H1 (cell line): ENCODE measurements at regions not wholly inside any gene's neighbourhood (a gene's known extent, or its start where the extent isn't known, plus 50 kb on each side); places are given as distances from the start of the nearest gene placed in this dataset.

Experiments used
- CTCF ChIA-PET: fragments of 300-600 bp; sonication (Branson Sonifier 250); formaldehyde crosslinking; loops from one replicate; lab custom pipeline; 2021; ENCODE audit not compliant: partially characterized antibody; lab: Charles Lee
- POLR2A ChIA-PET: fragments of 300-600 bp; sonication (Branson Sonifier 250); formaldehyde crosslinking; loops from one replicate; lab custom pipeline; 2021; ENCODE audit warnings: inconsistent platforms; ENCODE audit not compliant: partially characterized antibody; lab: Charles Lee
- DNase-seq, 2 experiments: peaks; one replicate each; pipeline versions ENCODE4 v3.0.0 to v3.0.0-alpha.2; 2010 to 2022; ENCODE audit warnings: low spot score in 2 of 2, low read depth in 1 of 2, mixed read lengths in 1 of 2
- FAIRE-seq: peaks from 2 replicates; lab custom pipeline; 2011; peaks lifted over from hg19 to GRCh38; lab: Jason Lieb, UNC
- H2AFZ ChIP-seq: 2 replicates; pipeline ENCODE4 v1.8.1; 2012; ENCODE audit warnings: low read length, inconsistent platforms
- H2AK5ac ChIP-seq: 2 replicates; pipeline ENCODE4 v1.6.1; 2013; ENCODE audit warnings: low read depth, low read length
- H2BK120ac ChIP-seq: replicated peaks from 2 replicates; pipeline ENCODE3; 2013; ENCODE audit warnings: low read depth, low read length, inconsistent platforms
- H2BK12ac ChIP-seq: 2 replicates; pipeline ENCODE4 v1.6.1; 2013; ENCODE audit warnings: low read depth, low read length
- H2BK15ac ChIP-seq: 2 replicates; pipeline ENCODE4 v1.6.1; 2013; ENCODE audit warnings: low read length
- H2BK20ac ChIP-seq: 2 replicates; pipeline ENCODE4 v1.6.1; 2013; ENCODE audit warnings: low read length
- H2BK5ac ChIP-seq: 2 replicates; pipeline ENCODE4 v1.6.1; 2013; ENCODE audit warnings: low read depth, low read length
- H3K14ac ChIP-seq: 2 replicates; pipeline ENCODE4 v1.6.1; 2013; ENCODE audit warnings: inconsistent platforms; ENCODE audit not compliant: insufficient read length
- H3K18ac ChIP-seq: 2 replicates; pipeline ENCODE4 v1.6.1; 2013; ENCODE audit warnings: low read length; ENCODE audit errors: extremely low read depth
- H3K23ac ChIP-seq: 2 replicates; pipeline ENCODE4 v1.6.1; 2013; ENCODE audit warnings: inconsistent platforms; ENCODE audit not compliant: insufficient read length
- H3K23me2 ChIP-seq: 2 replicates; pipeline ENCODE4 v1.6.1; 2013; ENCODE audit warnings: low read depth, low read length
- H3K27ac ChIP-seq: 2 replicates; pipeline ENCODE4 v1.6.1; 2011; ENCODE audit warnings: low read depth, low read length, inconsistent platforms
- H3K27me3 ChIP-seq, 4 experiments: replicated peaks in 1 of 4; 1 replicate in 1 of 4; 2 replicates in 3 of 4; pipeline versions ENCODE4 v1.6.1 to v1.8.1; 2011 to 2013; ENCODE audit warnings: low read length in 3 of 4, mild to moderate bottlenecking in 3 of 4, inconsistent platforms in 2 of 4, mixed read lengths in 2 of 4, moderate library complexity in 1 of 4; ENCODE audit not compliant: control insufficient read depth in 3 of 4, insufficient read depth in 3 of 4; ENCODE audit errors: extremely low read depth in 1 of 4
- H3K36me3 ChIP-seq, 4 experiments: 2 replicates each; pipeline versions ENCODE4 v1.6.1 to v1.8.1; 2011 to 2013; ENCODE audit warnings: mild to moderate bottlenecking in 4 of 4, low read length in 3 of 4, moderate library complexity in 2 of 4, control low read depth in 1 of 4, inconsistent platforms in 1 of 4; ENCODE audit not compliant: insufficient read depth in 4 of 4, control insufficient read depth in 2 of 4
- H3K4ac ChIP-seq: replicated peaks from 2 replicates; pipeline ENCODE3; 2013; ENCODE audit warnings: low read length, low read depth, mixed read lengths, inconsistent platforms; ENCODE audit not compliant: insufficient read length
- H3K4me1 ChIP-seq, 4 experiments: replicated peaks in 1 of 4; 1 replicate in 1 of 4; 2 replicates in 3 of 4; pipeline versions ENCODE4 v1.6.1 to v1.8.1; 2011 to 2013; ENCODE audit warnings: low read length in 3 of 4, inconsistent platforms in 2 of 4, mixed read lengths in 1 of 4; ENCODE audit not compliant: insufficient read depth in 4 of 4, control insufficient read depth in 3 of 4
- H3K4me2 ChIP-seq, 2 experiments: 2 replicates each; pipeline versions ENCODE4 v1.6.1 to v1.8.1; 2011 to 2013; ENCODE audit warnings: low read depth in 2 of 2, low read length in 2 of 2, control low read depth in 1 of 2, inconsistent platforms in 1 of 2, mild to moderate bottlenecking in 1 of 2; ENCODE audit not compliant: insufficient read depth in 1 of 2
- H3K4me3 ChIP-seq, 4 experiments: fragments of 200-600, 300-600 bp in 1 of 4; sonication (generic), shearing (Covaris generic), sonication (Bioruptor Twin) in 1 of 4; 2 replicates each; pipeline versions ENCODE4 v1.5.1 to v1.8.1; 2011 to 2016; ENCODE audit warnings: low read length in 4 of 4, low read depth in 3 of 4, control low read depth in 2 of 4, inconsistent platforms in 2 of 4, mild to moderate bottlenecking in 2 of 4, mixed read lengths in 1 of 4, moderate library complexity in 1 of 4; ENCODE audit not compliant: insufficient read depth in 2 of 4; ENCODE audit errors: extremely low read depth in 1 of 4
- H3K56ac ChIP-seq: replicated peaks from 2 replicates; pipeline ENCODE3; 2013; ENCODE audit warnings: low read depth, mild to moderate bottlenecking, mixed read lengths, low read length, inconsistent platforms; ENCODE audit not compliant: insufficient read length
- H3K79me1 ChIP-seq: 2 replicates; pipeline ENCODE4 v1.6.1; 2013; ENCODE audit warnings: low read depth, low read length, control low read depth
- H3K79me2 ChIP-seq, 2 experiments: 2 replicates each; pipeline versions ENCODE4 v1.6.1 to v1.8.1; 2012 to 2013; ENCODE audit warnings: low read length in 2 of 2, mild to moderate bottlenecking in 2 of 2, inconsistent platforms in 1 of 2; ENCODE audit not compliant: insufficient read depth in 2 of 2, control insufficient read depth in 1 of 2
- H3K9ac ChIP-seq, 4 experiments: replicated peaks in 1 of 4; 1 replicate in 1 of 4; 2 replicates in 3 of 4; pipeline versions ENCODE4 v1.6.1 to v1.8.1; 2011 to 2013; ENCODE audit warnings: low read depth in 3 of 4, low read length in 3 of 4, control low read depth in 2 of 4, mild to moderate bottlenecking in 2 of 4, moderate library complexity in 2 of 4, inconsistent platforms in 1 of 4; ENCODE audit errors: extremely low read depth in 1 of 4
- H3K9me3 ChIP-seq, 2 experiments: 2 replicates each; pipeline versions ENCODE4 v1.6.1 to v1.8.1; 2012 to 2013; ENCODE audit warnings: mild to moderate bottlenecking in 2 of 2, moderate library complexity in 2 of 2, control low read depth in 1 of 2, inconsistent platforms in 1 of 2, low read depth in 1 of 2, low read length in 1 of 2, mixed read lengths in 1 of 2; ENCODE audit not compliant: insufficient read depth in 2 of 2
- H4K20me1 ChIP-seq, 2 experiments: replicated peaks in 1 of 2; 2 replicates each; pipeline versions ENCODE3 to v1.8.1; 2011 to 2013; ENCODE audit warnings: inconsistent platforms in 2 of 2, low read length in 2 of 2, mild to moderate bottlenecking in 1 of 2; ENCODE audit not compliant: insufficient read depth in 2 of 2, control insufficient read depth in 1 of 2
- H4K5ac ChIP-seq: 2 replicates; pipeline ENCODE4 v1.6.1; 2013; ENCODE audit warnings: low read length, low read depth, mixed read lengths, inconsistent platforms; ENCODE audit not compliant: insufficient read length
- H4K8ac ChIP-seq: 2 replicates; pipeline ENCODE4 v1.8.0; 2013; ENCODE audit warnings: mild to moderate bottlenecking, moderate library complexity, low read length, inconsistent platforms; ENCODE audit not compliant: insufficient read depth; ENCODE audit errors: extremely low read depth
- H4K91ac ChIP-seq: replicated peaks from 2 replicates; pipeline ENCODE3; 2013; ENCODE audit warnings: low read length, mixed read lengths, inconsistent platforms; ENCODE audit not compliant: insufficient read length
- CBX5 ChIP-seq: fragments of 300-800, 300-1000 bp; sonication (generic); IDR thresholded peaks from 2 replicates; pipeline ENCODE4 v1.7.1; 2016; ENCODE audit warnings: antibody characterized with exemption, low read length, low read depth
- CBX8 ChIP-seq: fragments of 300-800, 300-1000 bp; sonication (generic); IDR thresholded peaks from 2 replicates; pipeline ENCODE4 v1.7.1; 2016; ENCODE audit warnings: low read depth, low read length, borderline replicate concordance
- CHD1 ChIP-seq: IDR thresholded peaks from 2 replicates; pipeline ENCODE4 v1.6.1; 2012; ENCODE audit warnings: low read depth, low read length, improper control_type of control experiment
- GABPA ChIP-seq: IDR thresholded peaks from 2 replicates; pipeline ENCODE4 v1.6.1; 2011; ENCODE audit warnings: mild to moderate bottlenecking, low read length, moderate library complexity, borderline replicate concordance; ENCODE audit not compliant: insufficient read depth
- JUND ChIP-seq: IDR thresholded peaks from 2 replicates; pipeline ENCODE4 v1.6.1; 2011; ENCODE audit warnings: mild to moderate bottlenecking, improper control_type of control experiment, low read length
- KDM4A ChIP-seq: IDR thresholded peaks from one replicate; pipeline ENCODE4 v1.7.1; 2012; ENCODE audit warnings: low read depth, mild to moderate bottlenecking, moderate library complexity, low read length, inconsistent platforms; ENCODE audit not compliant: severe bottlenecking
- KDM5A ChIP-seq: fragments of 200-600 bp; IDR thresholded peaks from 2 replicates; pipeline ENCODE4 v1.7.1; 2012; ENCODE audit warnings: mild to moderate bottlenecking, low read length, inconsistent platforms, mixed read lengths
- POLR2AphosphoS5 ChIP-seq: IDR thresholded peaks from 2 replicates; pipeline ENCODE4 v1.6.1; 2011; ENCODE audit warnings: low read depth, low read length
- RBBP5 ChIP-seq: IDR thresholded peaks from 2 replicates; pipeline ENCODE4 v1.7.1; 2012; ENCODE audit warnings: low read depth, mild to moderate bottlenecking, inconsistent platforms, low read length, moderate library complexity, borderline replicate concordance
- SIN3A ChIP-seq, 2 experiments: IDR thresholded peaks in 1 of 2; conservative IDR thresholded peaks in 1 of 2; 2 replicates each; pipeline ENCODE4 v1.6.1; 2011 to 2012; ENCODE audit warnings: low read length in 2 of 2, improper control_type of control experiment in 1 of 2, low read depth in 1 of 2, mild to moderate bottlenecking in 1 of 2
- SP2 ChIP-seq: IDR thresholded peaks from 2 replicates; pipeline ENCODE4 v1.6.1; 2012; ENCODE audit warnings: mild to moderate bottlenecking, low read length, inconsistent platforms
- TBP ChIP-seq: IDR thresholded peaks from 2 replicates; pipeline ENCODE4 v1.6.1; 2011; ENCODE audit warnings: low read depth, low read length, improper control_type of control experiment
- ZNF274 ChIP-seq: IDR thresholded peaks from 2 replicates; pipeline ENCODE4 v1.7.0; 2012; ENCODE audit warnings: low read length, borderline replicate concordance; ENCODE audit errors: extremely low read depth
- WGBS, 2 experiments: shearing (Covaris generic) in 1 of 2; methylation state at CpG; one replicate each; pipeline versions ENCODE4 v1.1.6 to v1.1.7; 2013 to 2015; ENCODE audit warnings: low lambda C conversion rate in 2 of 2, mixed read lengths in 2 of 2, inconsistent platforms in 1 of 2, low coverage in 1 of 2, missing lambda C conversion rate in 1 of 2; ENCODE audit not compliant: insufficient replicate concordance in 2 of 2, insufficient coverage in 1 of 2, insufficient read length in 1 of 2; ENCODE audit errors: extremely low coverage in 1 of 2, missing lambda C conversion rate in 1 of 2; 5-methylcytosine and 5-hydroxymethylcytosine counted together

DNA sequence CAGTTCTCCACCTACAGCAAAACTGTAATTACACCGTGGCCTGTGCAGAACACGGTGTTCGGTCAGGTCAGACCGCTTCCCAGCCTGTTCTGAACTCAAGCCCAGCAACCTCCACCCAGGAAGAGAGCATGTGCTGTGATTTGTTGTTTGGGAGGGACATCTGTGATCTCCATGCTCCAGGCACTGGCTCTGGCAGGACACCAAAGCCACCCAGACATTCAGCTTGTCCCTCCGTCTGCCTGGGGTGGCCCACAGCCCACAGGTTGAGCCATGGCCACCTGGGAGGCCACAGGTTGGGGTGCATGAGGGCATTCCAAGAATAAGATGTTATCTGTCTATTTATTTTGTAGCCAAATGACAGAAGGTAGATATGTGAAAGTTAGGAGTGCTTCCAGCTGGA, 1091.1 kb downstream of the VRK1 start:
- H3K56ac ChIP-seq = no peak overlapping the region
- no peak overlapping the region for H2BK12ac ChIP-seq
- H3K4me1 ChIP-seq = peaks cover 0 to 7% (median 4%) of the 10 kb centered on the region in 4 experiments; a peak in 3 of 7 replicates
- H3K23ac ChIP-seq = no peak overlapping the region
- CTCF ChIA-PET = no interaction called here
- H3K23me2 ChIP-seq = no peaks in the 10 kb centered on the region; the same call in 1 of the 2 replicates
- H2BK5ac ChIP-seq = no peak overlapping the region
- H2BK120ac ChIP-seq = no peak overlapping the region
- no peaks in the 10 kb centered on the region for H4K20me1 ChIP-seq
- no peak overlapping the region for H4K5ac ChIP-seq
- FAIRE-seq (no peak), DNase-seq (no peak)
- H3K18ac ChIP-seq = no peak overlapping the region
- no peak overlapping the region for H3K9ac ChIP-seq
- no peaks in the 10 kb centered on the region for H3K36me3 ChIP-seq
- no peak overlapping the region for H2BK15ac ChIP-seq
- no peak overlapping the region for H4K91ac ChIP-seq
- no peak overlapping the region for H2AFZ ChIP-seq
- H3K79me2 ChIP-seq = no peaks in the 10 kb centered on the region
- H3K9me3 ChIP-seq = no peaks in the 10 kb centered on the region
- WGBS, 2 experiments = 89% methylated on average over 5 of the region's 5 CpGs; no CpG with 5 or more reads in 1 of the 2 experiments
- H3K4ac ChIP-seq = no peak overlapping the region
- H3K4me3 ChIP-seq = no peak overlapping the region
- H3K27ac ChIP-seq = no peak overlapping the region
- TF ChIP-seq ZNF274 (no peak), CHD1 (no peak), CBX8 (no peak), JUND (no peak), KDM5A (no peak), TBP (no peak), CBX5 (no peak), RBBP5 (no peak), SP2 (no peak), GABPA (no peak), SIN3A (conservative IDR thresholded peaks at IDR 0.05 in 1 of 2, IDR thresholded peaks at IDR 0.05 in 1 of 2; ENCODE audit: low read depth in 1 of 2, low read length in 2 of 2) (no peak), POLR2AphosphoS5 (no peak), KDM4A (no peak)
- TF ChIP-seq, all 59 proteins: peak for 0
- no peaks in the 10 kb centered on the region for H3K27me3 ChIP-seq
- POLR2A ChIA-PET = no interaction called here
- no peak overlapping the region for H4K8ac ChIP-seq
- H2BK20ac ChIP-seq = no peak overlapping the region
- H2AK5ac ChIP-seq = no peak overlapping the region
- no peak overlapping the region for H3K14ac ChIP-seq
- no peaks in the 10 kb centered on the region for H3K79me1 ChIP-seq
- H3K4me2 ChIP-seq = no peak overlapping the region
